K562 (cell line): ENCODE measurements at regions not wholly inside any gene's neighbourhood (a gene's known extent, or its start where the extent isn't known, plus 50 kb on each side); places are given as distances from the start of the nearest gene placed in this dataset.
A peak's percentile ranks its signal among the peaks of the same experiment; 100 is the strongest.

Source experiments
- ATAC-seq: fragments of 200-7000 bp; cut with Tn5 transposase; 3 replicates; pipeline ENCODE4 v1.9.1; 2020; ENCODE audit warnings: moderate library complexity
- BruUV-seq: library from RNA; stranded (reverse); fragments of 400-500 nt; replicated peaks from 2 replicates; lab custom pipeline; 2021; lab: Mats Ljungman, UMichigan
- CTCF ChIA-PET: fragments of 300-600 bp; formaldehyde crosslinking; extraction: SDS; loops from one replicate; lab custom pipeline; 2021; ENCODE audit warnings: low intra/inter-chr PET ratio; lab: Yijun Ruan, JAX
- POLR2A ChIA-PET: fragments of 300-600, 350-650 bp; sonication (Branson Sonifier 250); formaldehyde crosslinking; extraction: SDS; loops from one replicate; lab custom pipeline; 2021; ENCODE audit warnings: antibody characterized with exemption, inconsistent platforms; lab: Yijun Ruan, JAX
- DNase-seq, 4 experiments: peaks; one replicate each; pipeline versions ENCODE4 v3.0.0 to v3.0.0-alpha.2; 2011 to 2018; ENCODE audit warnings: low spot score in 3 of 4, mixed read lengths in 3 of 4; ENCODE audit errors: extremely low read depth in 1 of 4
- FAIRE-seq: peaks from 2 replicates; lab custom pipeline; 2011; peaks lifted over from hg19 to GRCh38; lab: Jason Lieb, UNC
- H2AFZ ChIP-seq: 2 replicates; pipeline ENCODE4 v1.6.0; 2011; ENCODE audit warnings: low read depth, low read length, control low read depth, inconsistent platforms
- H3K27ac ChIP-seq: fragments of 200-600 bp; 3 replicates; pipeline ENCODE4 v1.8.0; 2011; ENCODE audit warnings: low read depth, mild to moderate bottlenecking, control low read depth, inconsistent platforms, low read length, moderate library complexity, mixed read lengths; ENCODE audit errors: extremely low read depth
- H3K27me3 ChIP-seq, 2 experiments: fragments of 300-600 bp in 1 of 2; 2 replicates in 1 of 2; 3 replicates in 1 of 2; pipeline versions ENCODE4 v1.6.0 to v1.8.0; 2011; ENCODE audit warnings: inconsistent platforms in 2 of 2, low read length in 2 of 2, mild to moderate bottlenecking in 1 of 2, mixed read lengths in 1 of 2, moderate library complexity in 1 of 2; ENCODE audit not compliant: control insufficient read depth in 2 of 2, insufficient read depth in 2 of 2
- H3K36me3 ChIP-seq: fragments of 300-600 bp; 3 replicates; pipeline ENCODE4 v1.8.0; 2011; ENCODE audit warnings: mild to moderate bottlenecking, low read length, inconsistent platforms; ENCODE audit not compliant: control insufficient read depth, insufficient read depth
- H3K4me1 ChIP-seq, 2 experiments: fragments of 200-600 bp in 1 of 2; replicated peaks in 1 of 2; 2 replicates in 1 of 2; 3 replicates in 1 of 2; pipeline versions ENCODE4 v1.5.1 to v1.8.0; 2011; ENCODE audit warnings: inconsistent platforms in 2 of 2, low read length in 2 of 2, mild to moderate bottlenecking in 1 of 2, mixed read lengths in 1 of 2, moderate library complexity in 1 of 2; ENCODE audit not compliant: control insufficient read depth in 2 of 2, insufficient read depth in 2 of 2
- H3K4me2 ChIP-seq: 2 replicates; pipeline ENCODE4 v1.6.1; 2011; ENCODE audit warnings: low read length, control low read depth, inconsistent platforms, mixed read lengths; ENCODE audit not compliant: insufficient read depth
- H3K4me3 ChIP-seq: fragments of 200-600 bp; sonication (generic), shearing (Covaris generic); 2 replicates; pipeline ENCODE4 v1.5.1; 2016; ENCODE audit warnings: control low read depth, inconsistent platforms
- H3K79me2 ChIP-seq: fragments of 200-600 bp; 3 replicates; pipeline ENCODE4 v1.8.0; 2011; ENCODE audit warnings: low read length, inconsistent platforms; ENCODE audit not compliant: control insufficient read depth, insufficient read depth
- H3K9ac ChIP-seq, 2 experiments: 2 replicates each; pipeline versions ENCODE4 v1.6.0 to v1.6.1; 2011; ENCODE audit warnings: low read depth in 2 of 2, low read length in 2 of 2, control low read depth in 1 of 2, inconsistent platforms in 1 of 2, mild to moderate bottlenecking in 1 of 2, mixed read lengths in 1 of 2; ENCODE audit not compliant: insufficient read depth in 1 of 2
- H3K9me1 ChIP-seq: one replicate; pipeline ENCODE4 v1.6.0; 2011; ENCODE audit warnings: inconsistent platforms, mild to moderate bottlenecking, low read length, moderate library complexity; ENCODE audit not compliant: control insufficient read depth, insufficient read depth
- H3K9me3 ChIP-seq: replicated peaks from 2 replicates; pipeline ENCODE4 v1.5.1; 2011; ENCODE audit warnings: low read depth, low read length, inconsistent platforms; ENCODE audit not compliant: control insufficient read depth, insufficient read depth
- H4K20me1 ChIP-seq: replicated peaks from 2 replicates; pipeline ENCODE4 v1.6.1; 2011; ENCODE audit warnings: low read length, inconsistent platforms, mixed read lengths; ENCODE audit not compliant: control insufficient read depth, insufficient read depth
- CREB3 ChIP-seq: fragments of 450-650 bp; conservative IDR thresholded peaks from 2 replicates; pipeline ENCODE4 v1.6.1; 2016; ENCODE audit warnings: missing genetic modification characterization, low read depth, mild to moderate bottlenecking, missing compliant biosample characterization, moderate library complexity
- E2F1 ChIP-seq: sonication (generic); formaldehyde crosslinking; IDR thresholded peaks from 2 replicates; pipeline ENCODE4 v1.8.1; 2023; ENCODE audit warnings: mild to moderate bottlenecking, missing genetic modification reagents, moderate library complexity
- ESRRB ChIP-seq: fragments of 250-450 bp; sonication (Bioruptor Pico); IDR thresholded peaks from 2 replicates; pipeline ENCODE4 v1.5.0; 2020; ENCODE audit warnings: mild to moderate bottlenecking, moderate library complexity, borderline replicate concordance
- HDAC6 ChIP-seq: IDR thresholded peaks from 2 replicates; pipeline ENCODE4 v1.6.1; 2012; ENCODE audit warnings: low read depth, mild to moderate bottlenecking, control low read depth, inconsistent platforms, low read length, moderate library complexity
- TFE3 ChIP-seq: fragments of 450-650 bp; formaldehyde crosslinking; IDR thresholded peaks from 2 replicates; pipeline ENCODE4 v1.4.0; 2020; ENCODE audit warnings: mild to moderate bottlenecking, mixed read lengths
- USF1 ChIP-seq: sonication (generic); formaldehyde crosslinking; IDR thresholded peaks from 2 replicates; pipeline ENCODE4 v1.9.0; 2022; ENCODE audit warnings: mild to moderate bottlenecking, missing genetic modification reagents
- USF2 ChIP-seq: sonication (generic); formaldehyde crosslinking; IDR thresholded peaks from 2 replicates; pipeline ENCODE4 v1.5.0; 2020; ENCODE audit warnings: missing genetic modification reagents
- ZFX ChIP-seq: sonication (generic); formaldehyde crosslinking; IDR thresholded peaks from 2 replicates; pipeline ENCODE4 v1.8.0; 2022; ENCODE audit warnings: mild to moderate bottlenecking, missing genetic modification reagents, moderate library complexity
- WGBS: fragments of 100-300 bp; shearing (Covaris generic); methylation state at CpG from one replicate; pipeline ENCODE4 v1.1.6; 2016; ENCODE audit warnings: low coverage, mixed read lengths; ENCODE audit not compliant: insufficient coverage; ENCODE audit errors: missing lambda C conversion rate; 5-methylcytosine and 5-hydroxymethylcytosine counted together
- in situ Hi-C: fragments of 300-500 bp; cut with MboI; formaldehyde crosslinking; loops from 4 replicates; pipeline ENCODE4 v1.15.0; 2018; ENCODE audit warnings: inconsistent platforms, mixed read lengths
- intact Hi-C: fragments of 100-400 bp; cut with micrococcal nuclease; formaldehyde crosslinking; loops from 2 replicates; pipeline ENCODE4 v1.14.2; 2022

- H3K79me2 ChIP-seq, result no peaks in the 10 kb centered on the region
- H3K36me3 ChIP-seq, result no peaks in the 10 kb centered on the region
- H3K27me3 ChIP-seq, result no peaks in the 10 kb centered on the region
- no peaks in the 10 kb centered on the region for H3K4me1 ChIP-seq
- no peaks in the 10 kb centered on the region for H3K9me3 ChIP-seq
- no peaks in the 10 kb centered on the region for H4K20me1 ChIP-seq
- no peaks in the 10 kb centered on the region for H3K9me1 ChIP-seq
- no TSS peak for BruUV-seq
- no peak overlapping the region for H3K4me3 ChIP-seq
- in situ Hi-C loops, result no loop called here
- WGBS, result 0% methylated on average over 2 of the region's 2 CpGs
- DNase-seq (peak in 1 of 4 experiments; percentile 6), ATAC-seq (no peak), FAIRE-seq (peak; percentile 44)
- CTCF ChIA-PET, result no interaction called here
- no peak overlapping the region for H3K27ac ChIP-seq
- POLR2A ChIA-PET, result no interaction called here
- H3K9ac ChIP-seq, result no peak overlapping the region
- no peak overlapping the region for H3K4me2 ChIP-seq
- intact Hi-C loops, result no loop called here
- peak overlapping the region; percentile 77; the same call in 1 of the 2 replicates for H2AFZ ChIP-seq
- no peak for TF ChIP-seq HDAC6
- TF ChIP-seq E2F1 (CRISPR knock-in tag), result no peak
- no peak for TF ChIP-seq CREB3 (tag)
- peak; percentile 51; the same call in 1 of the 2 replicates for TF ChIP-seq USF1 (CRISPR knock-in tag)
- TF ChIP-seq TFE3, result peak; percentile 62
- no peak for TF ChIP-seq ZFX (CRISPR knock-in tag)
- peak; percentile 27; the same call in 1 of the 2 replicates for TF ChIP-seq USF2 (CRISPR knock-in tag)
- TF ChIP-seq ESRRB (CRISPR knock-in tag), result no peak
- TF ChIP-seq, all 486 proteins: peak for 3
Measured at GRCh38 chr3:153553605-153553945, 391.5 kb downstream of the RAP2B start.
